Hypothalamus (tissue), 51 donors: ENCODE measurements at regions not wholly inside any gene's neighbourhood (a gene's known extent, or its start where the extent isn't known, plus 50 kb on each side); places are given as distances from the start of the nearest gene placed in this dataset.
A peak's percentile ranks its signal among the peaks of the same experiment; 100 is the strongest.

ENCODE experiments used
- DNase-seq, 51 donors: peaks; one replicate each; lab custom pipeline; 2025; lab: John Stamatoyannopoulos, UW

- DNase-seq: no peak
Measured at GRCh38 chr11:8820401-8820800, 90.6 kb upstream of the AKIP1 start.

DNA sequence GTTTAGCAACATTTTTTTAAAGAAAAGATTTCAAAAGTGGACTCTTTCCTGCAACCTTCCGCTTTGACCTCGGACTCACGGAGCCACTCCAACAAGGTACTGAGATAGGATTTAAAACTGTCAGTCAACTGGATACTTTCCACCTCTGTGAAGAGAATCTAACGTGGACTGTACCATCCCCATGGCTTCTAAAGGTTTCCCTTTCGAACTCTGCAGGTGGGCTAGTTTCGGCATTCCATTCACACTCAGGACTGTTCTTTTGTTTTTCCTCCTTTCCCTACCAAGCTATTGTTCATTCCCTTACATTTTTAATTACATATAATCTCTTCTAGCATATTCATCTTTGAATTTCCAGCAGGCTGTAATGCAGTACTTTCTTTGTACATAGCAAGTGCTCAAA lies 88.5 kb upstream of the AKIP1 start:
- DNase-seq: no peak

GRCh38 chr11:8823174-8823742 lies 87.7 kb upstream of the AKIP1 start:
- no peak for DNase-seq

- DNase-seq: no peak
Measured at GRCh38 chr11:8826139-8826786, 84.7 kb upstream of the AKIP1 start.

DNA sequence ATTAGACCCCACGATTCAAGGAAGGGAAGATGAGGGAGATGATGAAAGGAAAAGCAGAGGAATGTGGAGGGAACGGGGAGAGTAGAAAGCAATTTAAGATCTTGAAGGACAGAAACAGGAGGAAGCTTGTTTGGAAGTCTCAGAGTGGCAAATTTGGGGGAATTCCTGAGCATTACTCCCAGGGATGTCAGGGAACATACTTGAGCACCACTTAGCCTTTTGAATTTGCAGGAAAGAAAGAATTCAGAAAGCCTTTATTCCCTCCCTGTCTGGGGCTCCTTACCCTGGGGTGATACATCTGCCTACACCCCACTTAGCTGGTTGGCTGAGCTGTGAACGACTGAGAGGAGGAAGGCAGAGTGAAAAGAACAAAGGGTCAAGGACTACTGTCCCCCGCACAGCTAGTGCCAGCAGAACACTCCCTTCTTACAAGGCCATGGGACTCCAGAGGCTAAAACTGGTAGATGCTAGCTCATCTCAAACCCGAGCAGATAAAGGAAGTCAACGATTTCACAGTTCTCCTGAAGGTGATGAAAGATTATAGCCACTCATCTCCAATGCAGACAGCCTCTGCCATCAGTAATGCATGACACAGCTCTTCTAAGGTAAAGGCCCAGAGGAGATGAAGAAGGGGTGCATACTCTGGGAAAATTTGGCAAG lies 84.0 kb upstream of the AKIP1 start:
- DNase-seq: no peak

- no peak for DNase-seq
Measured at GRCh38 chr11:8828046-8828445, 82.9 kb upstream of the AKIP1 start.

DNA sequence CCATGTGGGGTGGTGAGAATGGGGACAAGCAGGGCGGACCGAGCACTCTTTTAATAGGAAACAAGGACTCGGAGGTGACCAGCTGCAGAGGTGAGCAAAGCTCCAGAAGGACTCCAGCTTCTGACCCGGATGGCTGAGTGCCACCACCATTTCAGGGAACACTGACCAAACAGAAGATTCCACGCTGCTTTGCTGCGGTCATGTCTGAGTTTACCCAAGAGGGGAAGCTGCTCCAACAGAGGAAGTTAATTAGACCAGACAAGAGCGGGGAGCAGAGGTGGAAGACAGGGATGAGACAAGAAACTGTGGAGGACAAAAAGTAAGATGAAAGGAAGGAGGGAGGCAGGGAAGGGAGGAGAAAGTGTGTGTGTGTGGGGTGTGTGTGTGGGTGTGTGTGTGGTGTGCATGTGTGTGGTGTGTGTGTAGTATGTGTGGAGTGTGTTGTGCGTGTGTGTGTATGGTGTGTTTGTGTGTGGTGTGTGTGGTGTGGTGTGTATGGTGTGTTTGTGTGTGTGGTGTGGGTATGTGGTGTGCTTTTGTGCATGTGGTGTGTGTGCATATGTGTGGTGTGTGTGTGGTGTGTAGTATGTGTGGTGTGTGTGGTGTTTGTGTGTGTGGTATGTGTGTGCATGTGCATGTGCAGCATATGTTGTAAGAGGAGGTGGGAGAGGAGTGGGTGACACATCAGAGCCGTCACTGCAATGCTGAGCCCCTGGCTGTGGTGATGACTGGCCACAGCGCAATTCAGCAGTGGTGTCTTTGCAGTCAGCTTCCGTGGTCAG lies 82.2 kb upstream of the AKIP1 start:
- DNase-seq: no peak

DNA sequence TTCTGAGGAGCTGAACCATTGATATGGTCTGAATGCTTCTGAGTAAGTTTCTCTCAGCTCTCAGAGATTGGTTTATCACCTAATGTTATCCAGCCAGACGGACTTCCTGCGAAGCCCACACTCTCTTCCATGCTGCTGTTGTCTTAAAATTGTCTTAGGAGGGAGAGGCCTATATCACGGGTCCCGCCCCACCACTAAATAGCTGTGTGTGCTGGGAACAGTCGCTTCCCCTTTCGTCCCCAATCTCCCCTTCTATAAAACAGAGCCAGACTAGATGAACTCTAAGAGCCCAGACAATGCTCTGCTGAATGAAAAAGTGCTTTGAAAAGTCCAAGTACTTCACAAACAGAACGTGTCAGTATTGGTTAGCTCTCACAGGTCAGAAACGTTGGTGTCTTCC lies 81.4 kb upstream of the AKIP1 start:
- DNase-seq: no peak

DNA sequence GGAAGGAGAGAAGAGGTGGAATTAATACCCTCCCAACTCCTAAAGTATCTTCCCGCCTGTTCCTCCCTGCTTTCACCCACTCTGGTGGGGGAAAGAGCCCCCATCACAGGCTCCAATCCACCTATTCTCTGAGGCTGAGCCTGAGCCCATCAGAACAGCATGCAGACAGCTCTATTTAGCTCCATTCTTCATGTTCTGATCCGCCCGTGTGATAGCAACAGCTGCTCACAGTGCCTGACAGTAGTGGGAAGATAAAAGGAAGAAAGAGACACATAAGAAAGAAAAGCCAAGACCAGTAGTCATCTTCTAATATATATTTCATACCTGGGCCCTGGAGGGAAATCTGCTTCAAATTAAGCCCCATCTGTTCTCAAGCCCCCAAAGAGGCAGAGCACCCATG lies 80.3 kb upstream of the AKIP1 start:
- no peak for DNase-seq

DNA sequence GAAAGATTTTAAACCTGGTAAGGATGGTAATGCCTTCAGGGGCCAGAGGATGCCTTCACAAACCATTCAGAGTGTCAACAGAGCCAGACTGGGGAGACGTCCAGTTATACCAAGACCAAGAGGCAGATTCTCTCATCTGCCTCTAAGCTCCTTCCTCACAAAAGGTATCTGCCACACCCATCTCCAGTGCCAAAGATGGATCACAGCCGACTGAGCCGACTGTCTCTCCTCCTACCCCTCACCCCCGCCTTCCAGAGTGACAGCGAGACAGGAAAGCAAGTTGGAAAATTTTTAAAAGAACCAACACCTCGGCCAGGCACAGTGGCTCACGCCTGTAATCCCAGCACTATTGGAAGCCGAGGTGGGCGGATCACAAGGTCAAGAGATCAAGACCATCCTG lies 79.1 kb upstream of the AKIP1 start:
- DNase-seq: no peak

DNA sequence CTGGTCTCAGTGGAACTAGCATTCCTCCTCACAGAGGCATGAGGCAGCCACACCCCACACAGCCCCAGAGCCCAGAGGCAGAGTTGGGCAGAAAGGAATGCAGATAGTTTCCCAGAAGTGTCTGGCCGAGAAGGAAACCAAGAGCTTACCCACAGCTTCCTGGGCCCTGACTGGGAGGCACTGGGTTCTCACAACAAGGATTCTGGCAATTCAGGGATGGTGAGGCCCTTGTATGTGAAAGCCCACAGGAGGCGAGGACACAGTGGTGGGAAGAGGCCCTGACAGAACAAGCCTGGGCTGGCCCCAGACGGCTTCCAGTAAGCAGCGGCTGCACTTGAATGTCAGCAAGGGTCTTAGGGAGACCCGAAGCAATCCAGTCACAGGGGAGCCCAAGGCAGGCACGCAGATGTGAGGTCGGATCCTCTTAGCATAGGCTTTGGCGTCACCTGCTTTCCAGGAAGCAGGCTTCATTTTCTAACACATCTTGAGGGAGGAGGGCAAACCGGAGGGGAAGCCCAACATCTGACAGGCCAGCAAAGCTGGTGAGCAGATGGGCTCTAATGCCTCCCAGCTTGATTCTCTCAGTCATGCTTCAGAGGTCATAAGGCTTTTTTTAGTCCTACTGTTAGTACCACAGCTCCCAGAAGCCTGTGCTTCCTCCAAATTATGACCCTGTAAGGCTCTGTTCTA lies 78.3 kb upstream of the AKIP1 start:
- no peak for DNase-seq

- DNase-seq: no peak
Measured at GRCh38 chr11:8833568-8834315, 77.2 kb upstream of the AKIP1 start.

GRCh38 chr11:8834379-8834778 lies 76.6 kb upstream of the AKIP1 start:
- no peak for DNase-seq

GRCh38 chr11:8838248-8838647 lies 72.7 kb upstream of the AKIP1 start:
- no peak for DNase-seq

DNA sequence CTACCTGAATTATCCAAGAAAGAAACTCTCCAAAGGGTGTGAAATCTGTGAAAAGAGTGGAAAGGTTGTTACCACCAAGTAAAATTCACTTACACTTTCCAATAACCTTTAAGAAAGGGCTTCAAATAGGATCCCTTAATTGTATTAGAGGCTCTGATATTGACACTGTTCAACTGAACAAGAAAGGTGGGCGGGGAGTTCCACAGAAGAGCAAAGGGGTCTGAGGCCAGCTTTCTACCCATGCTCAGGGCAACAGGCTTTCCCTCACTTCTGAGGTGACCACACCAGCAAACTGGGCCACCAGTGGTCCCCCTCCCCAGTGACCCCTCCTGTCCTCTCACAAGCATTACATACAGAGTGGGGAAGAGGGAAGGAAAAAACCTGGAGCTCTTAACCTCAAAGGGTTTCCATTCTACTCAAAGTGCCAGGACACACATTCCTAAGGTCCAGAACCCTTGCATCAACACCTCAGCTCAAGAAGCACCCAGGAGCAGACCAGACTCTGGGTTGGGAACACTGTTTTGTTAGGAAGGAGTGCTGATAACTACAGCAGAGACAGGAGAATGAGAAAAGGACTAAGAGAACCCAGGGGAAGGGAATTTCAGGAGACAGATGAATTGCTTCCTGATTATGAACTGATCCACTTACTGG lies 71.6 kb upstream of the AKIP1 start:
- DNase-seq: no peak

DNA sequence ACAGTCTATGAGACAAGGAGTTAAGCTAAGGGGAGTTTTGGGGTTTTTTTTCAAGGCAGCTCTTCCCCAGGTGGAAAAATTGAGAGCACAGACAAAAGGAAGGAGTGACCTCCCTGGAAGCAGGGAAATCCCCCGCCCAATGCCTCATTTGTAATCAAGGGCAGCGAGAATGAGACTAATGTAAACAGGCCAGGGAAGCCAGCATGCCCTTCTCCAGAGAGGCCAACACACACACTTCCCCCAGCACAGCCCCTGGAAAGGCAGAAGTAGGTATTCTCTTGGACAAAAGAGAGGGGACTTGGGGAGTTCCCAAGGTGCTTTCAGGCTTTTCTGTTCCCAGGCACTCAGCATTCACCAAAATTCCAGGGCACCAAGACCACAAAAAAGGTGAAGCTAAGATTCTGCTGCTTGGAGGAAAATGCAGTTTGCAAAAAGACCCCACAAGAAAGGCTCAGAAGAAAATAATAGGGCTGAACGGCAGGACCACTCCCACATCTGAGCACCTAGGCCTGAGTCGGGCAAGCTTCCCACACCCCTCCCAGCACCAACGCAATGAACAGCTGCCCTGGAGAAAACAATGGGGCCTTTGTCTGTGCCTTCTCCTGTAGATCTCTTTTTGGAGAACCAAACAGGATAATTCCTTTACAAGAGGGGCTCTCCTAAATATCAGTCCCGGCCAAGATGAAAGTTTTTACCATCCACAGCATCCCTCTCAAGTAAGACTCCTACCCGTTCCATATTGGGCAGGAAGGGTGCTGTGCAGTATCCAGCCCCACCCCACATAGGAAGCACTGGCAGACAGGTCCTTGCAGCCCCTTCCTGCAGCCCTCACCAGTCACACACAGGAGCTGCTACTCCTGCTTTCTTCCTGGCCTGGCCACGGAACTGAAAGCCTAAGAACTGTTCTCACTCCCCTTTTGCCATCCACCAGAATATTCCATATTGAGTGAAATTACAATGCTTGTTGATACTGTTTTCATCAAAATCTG lies 70.7 kb upstream of the AKIP1 start:
- peak in 26 of 51 donors; percentile 1 to 56 (median 24) for DNase-seq

DNA sequence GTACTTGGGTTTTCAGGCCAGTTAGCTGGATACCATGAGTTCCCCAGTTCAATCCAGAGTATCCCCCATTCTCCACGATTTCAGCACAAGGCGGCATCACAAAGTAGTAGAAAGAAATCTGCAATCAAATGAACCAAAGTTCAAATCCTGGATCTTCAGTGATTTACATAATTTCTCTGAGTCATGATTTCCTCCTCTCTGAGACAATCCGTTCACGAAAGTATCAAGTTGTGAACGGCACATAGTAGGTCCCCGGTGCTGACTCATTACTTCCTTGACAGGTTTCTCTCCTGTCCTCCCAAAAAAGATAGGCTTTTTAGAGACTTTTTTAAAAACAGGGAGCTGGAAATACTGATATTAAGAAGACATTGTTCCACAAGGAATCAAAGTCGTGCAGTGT lies 69.1 kb upstream of the AKIP1 start:
- no peak for DNase-seq

GRCh38 chr11:8858808-8859207 lies 52.2 kb upstream of the AKIP1 start:
- DNase-seq: no peak
